Thyroid gland (tissue), 4 donors: ENCODE measurements at regions not wholly inside any gene's neighbourhood (a gene's known extent, or its start where the extent isn't known, plus 50 kb on each side); places are given as distances from the start of the nearest gene placed in this dataset.
"Not testable (repeated sequence)": the region's sequence is repeated elsewhere in the genome, so short reads cannot be mapped to it uniquely, and the experiment has no call there.

Experiments used
- CTCF ChIP-seq, 6 experiments: fragments of 200-600 bp in 3 of 6; fragments of 450-650 bp in 3 of 6; sonication (generic) in 3 of 6; IDR thresholded peaks; one replicate each; pipeline ENCODE4 v1.5.1; 2016 to 2019; ENCODE audit warnings: antibody characterized with exemption in 6 of 6, mild to moderate bottlenecking in 2 of 6, inconsistent platforms in 1 of 6, moderate library complexity in 1 of 6
- POLR2A ChIP-seq, 2 donors: fragments of 450-650 bp; IDR thresholded peaks; one replicate each; pipeline ENCODE4 v1.6.1; 2017; ENCODE audit warnings: antibody characterized with exemption in 2 of 2, mild to moderate bottlenecking in 2 of 2, moderate library complexity in 1 of 2

- not testable (repeated sequence) for TF ChIP-seq CTCF, POLR2A (IDR thresholded peaks at IDR 0.05)
These were observed 1047.0 kb upstream of the EDIL3 start for GRCh38 chr5:85431726-85432125.
